ENCODE measurements at regions not wholly inside any gene's neighbourhood (a gene's known extent, or its start where the extent isn't known, plus 50 kb on each side); places are given as distances from the start of the nearest gene placed in this dataset.

GRCh38 chr12:97216848-97217247, 245.8 kb upstream of the RMST start (continued):
- TF ChIP-seq ZNF366 (tag by site-specific recombination; conservative IDR thresholded peaks at IDR 0.05) (no peak), SCRT2 (tag by site-specific recombination; IDR thresholded peaks at IDR 0.05) (no peak), KLF17 (tag by site-specific recombination; IDR thresholded peaks at IDR 0.05) (no peak)

GRCh38 chr12:97222391-97222790, 240.2 kb upstream of the RMST start:
- CTCF ChIA-PET, result no interaction called here
- Histone ChIP-seq H3K4me3 (ENCODE audit: low read depth, low read length) (no peak overlapping the region), H3K27ac (ENCODE audit: extremely low read depth, low read depth, low read length) (no peak overlapping the region)

More at GRCh38 chr12:97222391-97222790, 240.2 kb upstream of the RMST start:
- no peak for TF ChIP-seq ZNF112 (tag by site-specific recombination; IDR thresholded peaks at IDR 0.05)
- TF ChIP-seq ZNF518A (tag by site-specific recombination; conservative IDR thresholded peaks at IDR 0.05; ENCODE audit: low read depth), result no peak
- no peak for TF ChIP-seq ZNF341 (tag by site-specific recombination; IDR thresholded peaks at IDR 0.05; ENCODE audit: low read depth)
- no peak for TF ChIP-seq ZNF488 (tag by site-specific recombination; IDR thresholded peaks at IDR 0.05)
- no peak for TF ChIP-seq ZBTB10 (tag by site-specific recombination; IDR thresholded peaks at IDR 0.05)
- no peak for TF ChIP-seq ZNF324 (tag by site-specific recombination; IDR thresholded peaks at IDR 0.05)
- TF ChIP-seq ZNF701 (tag by site-specific recombination; IDR thresholded peaks at IDR 0.05), result no peak
- TF ChIP-seq ZNF544 (tag by site-specific recombination; IDR thresholded peaks at IDR 0.05), result no peak
- no peak for TF ChIP-seq ZNF391 (tag by site-specific recombination; IDR thresholded peaks at IDR 0.05; ENCODE audit: borderline replicate concordance, low read depth)
- TF ChIP-seq ZNF19 (tag by site-specific recombination; IDR thresholded peaks at IDR 0.05; ENCODE audit: low read depth), result no peak
- no peak for TF ChIP-seq ZSCAN16 (tag by site-specific recombination; IDR thresholded peaks at IDR 0.05)
- TF ChIP-seq ZBTB17 (tag by site-specific recombination; IDR thresholded peaks at IDR 0.05), result no peak
- no peak for TF ChIP-seq ZNF692 (tag by site-specific recombination; IDR thresholded peaks at IDR 0.05)
- TF ChIP-seq GFI1B (tag by site-specific recombination; IDR thresholded peaks at IDR 0.05), result no peak
- TF ChIP-seq ZNF830 (tag by site-specific recombination; IDR thresholded peaks at IDR 0.05; ENCODE audit: low read depth), result no peak
- Histone ChIP-seq H3K36me3 (ENCODE audit: control insufficient read depth in 2 of 2, insufficient read depth in 1 of 2, low read length in 2 of 2) (no peaks in the 10 kb centered on the region), H3K9me3 (ENCODE audit: control insufficient read depth, insufficient read depth, low read depth, low read length) (no peaks in the 10 kb centered on the region), H3K4me1 (ENCODE audit: control insufficient read depth, insufficient read depth, low read length) (no peaks in the 10 kb centered on the region)
- POLR2A ChIA-PET, result no interaction called here
